ENCODE measurements at regions not wholly inside any gene's neighbourhood (a gene's known extent, or its start where the extent isn't known, plus 50 kb on each side); places are given as distances from the start of the nearest gene placed in this dataset.
"Not testable (repeated sequence)": the region's sequence is repeated elsewhere in the genome, so short reads cannot be mapped to it uniquely, and the experiment has no call there.

GRCh38 chr4:114229706-114230105 lies 250.3 kb upstream of the ARSJ start:
- no peak overlapping the region for H3K4me3 ChIP-seq (ENCODE audit: low read length)
- H3K4me1 ChIP-seq (ENCODE audit: control insufficient read depth, insufficient read depth, low read length): no peaks in the 10 kb centered on the region
- H3K27me3 ChIP-seq (ENCODE audit: control insufficient read depth, insufficient read depth, low read length): no peaks in the 10 kb centered on the region
- H3K36me3 ChIP-seq (ENCODE audit: control insufficient read depth, insufficient read depth, low read length): no peaks in the 10 kb centered on the region
- H3K9ac ChIP-seq (ENCODE audit: low read length): no peak overlapping the region
- H3K27ac ChIP-seq (ENCODE audit: low read depth, low read length): no peak overlapping the region

- H3K4me1 ChIP-seq (ENCODE audit: control insufficient read depth, insufficient read depth, low read length): no peaks in the 10 kb centered on the region
- H3K27ac ChIP-seq (ENCODE audit: low read depth, low read length): no peak overlapping the region
- no peaks in the 10 kb centered on the region for H3K36me3 ChIP-seq (ENCODE audit: control insufficient read depth, insufficient read depth, low read length)
- H3K4me3 ChIP-seq (ENCODE audit: low read length): no peak overlapping the region
- no peaks in the 10 kb centered on the region for H3K27me3 ChIP-seq (ENCODE audit: control insufficient read depth, insufficient read depth, low read length)
- no peak overlapping the region for H3K9ac ChIP-seq (ENCODE audit: low read length)
Measured at GRCh38 chr4:114236171-114236769, 256.8 kb upstream of the ARSJ start.

- no peaks in the 10 kb centered on the region for H3K36me3 ChIP-seq (ENCODE audit: control insufficient read depth, insufficient read depth, low read length)
- no peaks in the 10 kb centered on the region for H3K4me1 ChIP-seq (ENCODE audit: control insufficient read depth, insufficient read depth, low read length)
- H3K9ac ChIP-seq (ENCODE audit: low read length): no peak overlapping the region
- no peak overlapping the region for H3K4me3 ChIP-seq (ENCODE audit: low read length)
- no peaks in the 10 kb centered on the region for H3K27me3 ChIP-seq (ENCODE audit: control insufficient read depth, insufficient read depth, low read length)
- no peak overlapping the region for H3K27ac ChIP-seq (ENCODE audit: low read depth, low read length)
Measured at GRCh38 chr4:114237997-114238396, 258.6 kb upstream of the ARSJ start.

- no peaks in the 10 kb centered on the region for H3K27me3 ChIP-seq (ENCODE audit: control insufficient read depth, insufficient read depth, low read length)
- no peak overlapping the region for H3K9ac ChIP-seq (ENCODE audit: low read length)
Measured at GRCh38 chr4:114249561-114249960, 270.1 kb upstream of the ARSJ start.

GRCh38 chr4:114249976-114250375 lies 270.5 kb upstream of the ARSJ start:
- no peaks in the 10 kb centered on the region for H3K27me3 ChIP-seq (ENCODE audit: control insufficient read depth, insufficient read depth, low read length)
- H3K9ac ChIP-seq (ENCODE audit: low read length): no peak overlapping the region
- no peaks in the 10 kb centered on the region for H3K36me3 ChIP-seq (ENCODE audit: control insufficient read depth, insufficient read depth, low read length)
- H3K4me1 ChIP-seq (ENCODE audit: control insufficient read depth, insufficient read depth, low read length): no peaks in the 10 kb centered on the region
- H3K4me3 ChIP-seq (ENCODE audit: low read length): no peak overlapping the region
- H3K27ac ChIP-seq (ENCODE audit: low read depth, low read length): no peak overlapping the region

More at GRCh38 chr4:114249561-114249960, 270.1 kb upstream of the ARSJ start:
- H3K27ac ChIP-seq (ENCODE audit: low read depth, low read length): no peak overlapping the region
- no peak overlapping the region for H3K4me3 ChIP-seq (ENCODE audit: low read length)
- no peaks in the 10 kb centered on the region for H3K36me3 ChIP-seq (ENCODE audit: control insufficient read depth, insufficient read depth, low read length)
- H3K4me1 ChIP-seq (ENCODE audit: control insufficient read depth, insufficient read depth, low read length): no peaks in the 10 kb centered on the region

- no peak overlapping the region for H3K27ac ChIP-seq (ENCODE audit: low read depth, low read length)
- H3K36me3 ChIP-seq (ENCODE audit: control insufficient read depth, insufficient read depth, low read length): no peaks in the 10 kb centered on the region
- no peak overlapping the region for H3K9ac ChIP-seq (ENCODE audit: low read length)
- H3K4me3 ChIP-seq (ENCODE audit: low read length): no peak overlapping the region
- H3K4me1 ChIP-seq (ENCODE audit: control insufficient read depth, insufficient read depth, low read length): no peaks in the 10 kb centered on the region
- no peaks in the 10 kb centered on the region for H3K27me3 ChIP-seq (ENCODE audit: control insufficient read depth, insufficient read depth, low read length)
Measured at GRCh38 chr4:114250439-114250891, 271.0 kb upstream of the ARSJ start.

GRCh38 chr4:114251020-114251419 lies 271.6 kb upstream of the ARSJ start:
- H3K4me3 ChIP-seq (ENCODE audit: low read length): no peak overlapping the region
- no peaks in the 10 kb centered on the region for H3K36me3 ChIP-seq (ENCODE audit: control insufficient read depth, insufficient read depth, low read length)
- H3K4me1 ChIP-seq (ENCODE audit: control insufficient read depth, insufficient read depth, low read length): no peaks in the 10 kb centered on the region
- H3K9ac ChIP-seq (ENCODE audit: low read length): no peak overlapping the region
- no peak overlapping the region for H3K27ac ChIP-seq (ENCODE audit: low read depth, low read length)
- H3K27me3 ChIP-seq (ENCODE audit: control insufficient read depth, insufficient read depth, low read length): no peaks in the 10 kb centered on the region

- Histone ChIP-seq H3K27ac (ENCODE audit: low read depth, low read length) (no peak overlapping the region), H3K27me3 (ENCODE audit: control insufficient read depth, insufficient read depth, low read length) (no peaks in the 10 kb centered on the region), H3K4me3 (ENCODE audit: low read length) (no peak overlapping the region), H3K36me3 (ENCODE audit: control insufficient read depth, insufficient read depth, low read length) (no peaks in the 10 kb centered on the region), H3K9ac (ENCODE audit: low read length) (no peak overlapping the region), H3K4me1 (ENCODE audit: control insufficient read depth, insufficient read depth, low read length) (no peaks in the 10 kb centered on the region)
Measured at GRCh38 chr4:114252499-114252898, 273.1 kb upstream of the ARSJ start.

- no peaks in the 10 kb centered on the region for H3K27me3 ChIP-seq (ENCODE audit: control insufficient read depth, insufficient read depth, low read length)
Measured at GRCh38 chr4:114257501-114257900, 278.1 kb upstream of the ARSJ start.

GRCh38 chr4:114262421-114262820 lies 283.0 kb upstream of the ARSJ start:
- H3K36me3 ChIP-seq (ENCODE audit: control insufficient read depth, insufficient read depth, low read length); H3K27me3 ChIP-seq (ENCODE audit: control insufficient read depth, insufficient read depth, low read length); H3K4me3 ChIP-seq (ENCODE audit: low read length): not testable (repeated sequence)

More at GRCh38 chr4:114257501-114257900, 278.1 kb upstream of the ARSJ start:
- Histone ChIP-seq H3K27ac (ENCODE audit: low read depth, low read length) (no peak overlapping the region), H3K36me3 (ENCODE audit: control insufficient read depth, insufficient read depth, low read length) (no peaks in the 10 kb centered on the region), H3K9ac (ENCODE audit: low read length) (no peak overlapping the region), H3K4me3 (ENCODE audit: low read length) (no peak overlapping the region), H3K4me1 (ENCODE audit: control insufficient read depth, insufficient read depth, low read length) (no peaks in the 10 kb centered on the region)

GRCh38 chr4:114263233-114263632 lies 283.8 kb upstream of the ARSJ start:
- no peaks in the 10 kb centered on the region for H3K4me1 ChIP-seq (ENCODE audit: control insufficient read depth, insufficient read depth, low read length)
- H3K9ac ChIP-seq (ENCODE audit: low read length): no peak overlapping the region
- no peaks in the 10 kb centered on the region for H3K27me3 ChIP-seq (ENCODE audit: control insufficient read depth, insufficient read depth, low read length)
- no peaks in the 10 kb centered on the region for H3K36me3 ChIP-seq (ENCODE audit: control insufficient read depth, insufficient read depth, low read length)
- no peak overlapping the region for H3K27ac ChIP-seq (ENCODE audit: low read depth, low read length)
- no peak overlapping the region for H3K4me3 ChIP-seq (ENCODE audit: low read length)

More at GRCh38 chr4:114262421-114262820, 283.0 kb upstream of the ARSJ start:
- not testable (repeated sequence) for H3K4me1 ChIP-seq (ENCODE audit: control insufficient read depth, insufficient read depth, low read length); H3K27ac ChIP-seq (ENCODE audit: low read depth, low read length); H3K9ac ChIP-seq (ENCODE audit: low read length)

- Histone ChIP-seq H3K4me3 (ENCODE audit: low read length) (no peak overlapping the region), H3K27me3 (ENCODE audit: control insufficient read depth, insufficient read depth, low read length) (no peaks in the 10 kb centered on the region), H3K9ac (ENCODE audit: low read length) (no peak overlapping the region), H3K27ac (ENCODE audit: low read depth, low read length) (no peak overlapping the region), H3K36me3 (ENCODE audit: control insufficient read depth, insufficient read depth, low read length) (no peaks in the 10 kb centered on the region), H3K4me1 (ENCODE audit: control insufficient read depth, insufficient read depth, low read length) (no peaks in the 10 kb centered on the region)
Measured at GRCh38 chr4:114264452-114264851, 285.0 kb upstream of the ARSJ start.

GRCh38 chr4:114264877-114265291 lies 285.4 kb upstream of the ARSJ start:
- H3K4me3 ChIP-seq (ENCODE audit: low read length): no peak overlapping the region
- no peaks in the 10 kb centered on the region for H3K4me1 ChIP-seq (ENCODE audit: control insufficient read depth, insufficient read depth, low read length)
- H3K27ac ChIP-seq (ENCODE audit: low read depth, low read length): no peak overlapping the region
- no peaks in the 10 kb centered on the region for H3K36me3 ChIP-seq (ENCODE audit: control insufficient read depth, insufficient read depth, low read length)
- no peaks in the 10 kb centered on the region for H3K27me3 ChIP-seq (ENCODE audit: control insufficient read depth, insufficient read depth, low read length)
- H3K9ac ChIP-seq (ENCODE audit: low read length): no peak overlapping the region
